ENCODE measurements at regions not wholly inside any gene's neighbourhood (a gene's known extent, or its start where the extent isn't known, plus 50 kb on each side); places are given as distances from the start of the nearest gene placed in this dataset.
"Not testable (repeated sequence)": the region's sequence is repeated elsewhere in the genome, so short reads cannot be mapped to it uniquely, and the experiment has no call there.

- no peak for DNase-seq
These were observed 192.9 kb upstream of the HMHB1 start for GRCh38 chr5:143619040-143619439.

- DNase-seq = no peak
These were observed 193.8 kb upstream of the HMHB1 start for GRCh38 chr5:143618141-143618540.

- DNase-seq = no peak
These were observed 197.1 kb upstream of the HMHB1 start for GRCh38 chr5:143614831-143615230.

DNA sequence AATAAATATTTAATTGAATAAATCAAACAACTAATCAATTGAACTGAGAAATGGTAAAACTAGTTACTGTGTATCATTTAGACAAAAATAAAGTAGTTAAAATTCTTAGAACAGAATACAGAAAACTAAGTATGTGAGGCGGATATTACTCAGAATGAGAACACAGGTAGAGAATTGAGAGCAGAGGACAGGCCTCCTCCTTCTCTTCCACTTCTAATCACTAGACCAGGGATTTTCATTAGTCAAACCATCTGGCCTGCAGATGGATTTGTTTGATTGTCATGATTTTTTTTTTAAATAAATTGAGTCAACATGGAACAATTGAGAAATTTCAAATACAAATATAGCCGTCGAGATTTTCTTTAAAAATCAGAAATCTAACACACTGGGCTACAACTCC lies 198.6 kb upstream of the HMHB1 start:
- DNase-seq = no peak

DNA sequence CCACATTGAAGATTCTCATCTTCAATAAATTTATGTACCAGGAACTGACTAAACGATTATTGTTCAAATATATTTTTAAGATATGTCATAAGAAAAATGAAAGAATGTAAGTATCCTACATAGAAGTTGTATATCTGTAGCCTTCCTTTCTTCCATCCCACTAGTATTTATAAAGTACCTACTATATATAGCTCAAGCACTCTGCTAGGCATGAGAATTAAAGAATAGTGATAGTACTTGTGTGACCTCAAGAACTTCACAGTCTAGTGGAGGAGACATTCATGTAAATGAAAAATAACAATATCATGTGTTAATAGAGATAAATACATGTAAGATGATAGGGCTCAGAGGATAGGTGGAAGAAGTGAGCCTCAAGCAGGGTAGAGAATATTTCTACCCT lies 201.0 kb upstream of the HMHB1 start:
- no peak for DNase-seq

- DNase-seq = no peak
These were observed 202.7 kb upstream of the NR3C1 start for GRCh38 chr5:143606043-143606752.

- no peak for DNase-seq
These were observed 202.0 kb upstream of the NR3C1 start for GRCh38 chr5:143605403-143606005.

DNA sequence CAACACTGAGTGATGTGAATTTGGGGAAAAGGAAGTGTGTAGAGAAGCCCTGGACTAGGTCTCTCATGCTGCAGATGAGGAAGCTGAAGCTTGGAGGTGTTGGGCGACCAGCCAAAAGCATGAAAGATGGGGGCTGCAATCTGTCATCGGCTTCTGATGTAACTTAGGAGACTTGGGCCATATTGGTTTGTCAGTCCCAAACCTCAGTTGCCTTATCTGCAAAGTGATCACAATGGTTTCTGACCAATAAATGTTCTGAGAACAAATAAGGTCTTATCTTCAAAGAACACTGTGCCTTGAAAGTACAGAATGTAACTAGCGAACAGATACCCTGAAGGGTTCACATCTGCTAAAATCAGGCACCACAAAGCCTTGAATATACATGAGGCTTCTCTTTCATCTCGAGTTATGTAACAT lies 198.4 kb upstream of the NR3C1 start:
- DNase-seq = no peak

GRCh38 chr5:143601357-143601756 lies 197.9 kb upstream of the NR3C1 start:
- DNase-seq = no peak

GRCh38 chr5:143600396-143601075 lies 197.1 kb upstream of the NR3C1 start:
- DNase-seq = no peak

- no peak for DNase-seq
These were observed 196.0 kb upstream of the NR3C1 start for GRCh38 chr5:143599474-143599873.

GRCh38 chr5:143596824-143597223 lies 193.3 kb upstream of the NR3C1 start:
- no peak for DNase-seq

DNA sequence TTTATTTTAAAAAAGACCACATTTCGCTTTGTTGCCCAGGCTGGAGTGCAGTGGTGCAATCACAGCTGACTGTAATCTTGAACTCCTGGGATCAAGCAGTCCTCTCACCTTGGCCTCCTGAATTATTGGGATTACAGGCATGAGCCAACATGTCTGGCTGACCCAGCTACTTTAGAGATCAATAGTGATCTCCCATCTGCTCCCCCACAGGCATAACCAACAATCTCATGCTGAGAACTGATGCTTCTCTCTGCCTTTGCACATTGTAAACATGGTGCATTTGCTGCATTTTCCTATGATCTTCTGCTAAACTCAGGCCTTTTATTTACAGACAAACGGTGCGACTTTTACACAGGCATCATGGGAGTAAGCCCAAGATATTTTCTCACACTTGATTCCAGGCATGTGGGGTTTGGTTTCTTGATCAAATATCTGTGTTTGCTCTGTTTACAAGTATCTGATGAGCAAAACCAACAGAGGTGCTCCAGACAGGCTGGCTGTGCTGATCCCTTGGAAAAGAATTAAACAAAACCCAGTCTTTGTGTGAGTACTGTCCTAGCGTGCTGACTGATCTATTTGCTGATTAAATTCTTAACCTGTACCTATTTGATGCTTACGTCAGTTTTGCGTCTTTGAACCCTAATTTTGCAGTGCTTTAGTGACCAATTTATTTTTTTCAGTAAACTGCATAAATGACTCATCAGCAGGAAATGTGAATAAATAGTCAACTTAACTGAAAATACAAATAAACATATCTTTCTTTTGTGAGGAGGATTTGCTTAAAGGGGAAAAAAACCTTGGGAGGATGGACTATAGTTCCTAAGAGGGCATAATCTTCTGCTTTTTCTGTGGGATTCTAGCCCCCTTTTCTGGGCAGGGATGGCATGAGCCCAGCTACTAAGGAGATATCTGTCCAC lies 191.7 kb upstream of the NR3C1 start:
- no peak for DNase-seq

DNA sequence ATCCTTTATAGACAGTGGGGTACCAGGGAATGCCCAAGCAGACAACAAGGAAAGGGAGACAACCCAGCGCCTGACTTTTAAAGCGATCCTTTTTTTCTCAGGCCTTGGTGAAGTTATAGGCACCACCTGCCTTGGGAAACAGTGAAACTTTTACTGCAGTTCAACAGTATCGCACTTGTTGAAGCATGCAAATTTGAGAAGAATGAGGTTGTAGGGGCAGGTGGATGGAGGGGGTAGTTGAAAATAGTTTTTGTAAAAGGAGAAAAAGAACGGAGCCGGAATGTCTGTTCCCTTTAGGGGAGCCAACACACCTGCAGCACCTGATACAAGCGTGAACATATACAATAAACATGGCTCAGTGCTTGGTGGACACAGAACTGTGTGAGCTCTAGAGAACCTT lies 190.2 kb upstream of the NR3C1 start:
- no peak for DNase-seq

GRCh38 chr5:143592648-143593047 lies 189.2 kb upstream of the NR3C1 start:
- DNase-seq = no peak

DNA sequence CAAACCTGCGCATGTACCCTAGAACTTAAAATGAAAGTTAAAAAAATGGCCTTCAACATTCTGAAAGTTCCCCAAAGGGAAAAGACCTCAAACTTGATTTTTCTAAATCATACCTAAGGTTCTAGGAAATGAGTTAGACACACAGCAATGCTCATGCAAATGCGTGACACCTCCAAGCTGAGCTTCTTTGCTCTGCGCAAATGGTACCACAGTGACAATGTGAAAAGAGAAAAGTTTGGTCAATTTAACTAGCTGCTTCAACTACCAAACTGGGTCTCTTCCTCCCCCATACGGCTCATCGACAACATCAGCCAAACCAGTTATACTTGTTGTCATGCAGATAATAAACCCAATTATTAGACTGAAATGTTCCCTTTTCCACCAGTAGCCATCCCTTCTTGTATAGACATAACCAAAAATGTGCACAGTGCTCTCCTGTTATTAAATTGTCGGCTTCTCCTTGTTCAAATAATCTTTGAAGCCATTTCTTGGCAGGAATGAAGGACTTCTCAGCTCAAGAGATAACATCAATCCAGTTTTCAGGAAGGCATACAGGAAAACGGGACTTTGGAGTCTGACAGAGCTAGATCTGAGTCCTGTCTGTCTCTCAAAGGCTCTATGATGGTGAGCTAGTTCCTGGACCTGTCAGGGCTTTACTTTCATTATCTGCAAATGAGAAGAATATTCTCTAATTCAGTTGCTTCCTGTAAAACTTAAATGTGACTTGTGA lies 185.6 kb upstream of the NR3C1 start:
- no peak for DNase-seq

GRCh38 chr5:143588121-143588520 lies 184.6 kb upstream of the NR3C1 start:
- DNase-seq = not testable (repeated sequence)

DNA sequence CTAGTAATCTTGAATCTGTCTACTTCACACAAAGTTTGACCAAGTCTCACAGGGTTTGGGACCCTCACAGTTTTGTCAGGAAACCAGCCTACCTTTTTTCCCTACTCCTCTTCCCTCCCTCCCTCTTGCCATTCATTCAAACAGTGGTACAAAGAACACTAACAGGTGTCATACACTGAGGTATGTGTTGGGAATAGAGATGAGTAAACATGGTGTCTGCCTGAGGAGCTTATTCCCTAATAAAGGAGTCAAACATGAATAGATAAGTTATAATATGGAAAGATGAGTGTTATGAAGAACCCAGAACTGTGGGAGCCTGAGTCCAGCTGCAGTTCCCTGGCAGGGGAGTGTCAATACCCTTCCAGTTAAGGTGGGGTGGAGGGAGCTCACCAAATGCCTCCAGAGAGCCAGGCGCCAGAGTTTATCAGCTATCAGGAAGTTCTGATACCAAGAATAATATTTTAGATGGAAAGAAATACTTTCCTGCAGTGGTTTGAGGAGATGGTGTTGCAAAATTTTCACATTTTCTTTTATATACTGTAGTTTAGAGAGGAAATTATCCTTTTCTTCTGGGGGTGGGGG lies 183.4 kb upstream of the NR3C1 start:
- no peak for DNase-seq

- no peak for DNase-seq
These were observed 182.5 kb upstream of the NR3C1 start for GRCh38 chr5:143585970-143586369.

- no peak for DNase-seq
These were observed 179.9 kb upstream of the NR3C1 start for GRCh38 chr5:143583409-143583808.

GRCh38 chr5:143582869-143583268 lies 179.4 kb upstream of the NR3C1 start:
- DNase-seq = no peak

DNA sequence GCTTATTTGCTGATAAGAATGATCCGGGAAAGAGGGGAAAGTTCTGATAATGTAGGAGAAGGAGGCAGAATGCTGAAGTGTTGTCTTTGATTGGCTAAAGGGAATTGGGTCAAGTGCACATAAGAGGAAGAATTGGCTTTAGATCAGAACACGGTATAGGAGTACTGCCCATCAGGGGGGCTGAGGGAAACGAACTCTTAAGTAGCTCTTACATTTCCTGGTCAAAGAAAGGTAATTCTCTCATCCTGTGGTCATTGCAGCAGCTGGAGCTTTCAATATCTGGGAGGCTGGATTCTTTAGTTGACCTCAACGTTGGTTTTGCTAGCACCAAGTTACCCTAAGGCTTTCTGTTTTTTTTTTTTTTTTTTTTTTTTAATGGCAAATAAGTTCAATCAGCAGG lies 178.7 kb upstream of the NR3C1 start:
- DNase-seq = no peak

Measured in stimulated activated CD4-positive, alpha-beta T cell treated with anti-CD3 and anti-CD28 coated beads, Interleukin-2, amount 100 ng/mL, for 24 hours (primary cell).